H1 (cell line): ENCODE measurements at regions not wholly inside any gene's neighbourhood (a gene's known extent, or its start where the extent isn't known, plus 50 kb on each side); places are given as distances from the start of the nearest gene placed in this dataset.

Experiments
- BRCA1 ChIP-seq: IDR thresholded peaks from 2 replicates; pipeline ENCODE4 v1.6.1; 2012; ENCODE audit warnings: low read depth, low read length, improper control_type of control experiment
- FOSL1 ChIP-seq: IDR thresholded peaks from 2 replicates; pipeline ENCODE4 v1.6.1; 2011; ENCODE audit warnings: mild to moderate bottlenecking, low read depth, low read length, moderate library complexity; ENCODE audit not compliant: insufficient read depth
- JUN ChIP-seq: IDR thresholded peaks from 2 replicates; pipeline ENCODE4 v1.6.1; 2011; ENCODE audit warnings: low read depth, mild to moderate bottlenecking, improper control_type of control experiment, low read length
- JUND ChIP-seq: IDR thresholded peaks from 2 replicates; pipeline ENCODE4 v1.6.1; 2011; ENCODE audit warnings: mild to moderate bottlenecking, improper control_type of control experiment, low read length
- POLR2A ChIP-seq, 2 experiments: IDR thresholded peaks; 1 replicate in 1 of 2; 2 replicates in 1 of 2; pipeline ENCODE4 v1.6.1; 2011; ENCODE audit warnings: low read depth in 2 of 2, low read length in 2 of 2, mild to moderate bottlenecking in 2 of 2; ENCODE audit errors: control extremely low read depth in 1 of 2
- POLR2AphosphoS5 ChIP-seq: IDR thresholded peaks from 2 replicates; pipeline ENCODE4 v1.6.1; 2011; ENCODE audit warnings: low read depth, low read length
- SP1 ChIP-seq: IDR thresholded peaks from 2 replicates; pipeline ENCODE4 v1.6.1; 2011; ENCODE audit warnings: low read depth, low read length
- TAF1 ChIP-seq: IDR thresholded peaks from 2 replicates; pipeline ENCODE4 v1.6.1; 2011; ENCODE audit warnings: mild to moderate bottlenecking, low read depth, low read length
- YY1 ChIP-seq: IDR thresholded peaks from 2 replicates; pipeline ENCODE4 v1.6.1; 2011; ENCODE audit warnings: low read depth, mild to moderate bottlenecking, low read length
- TF ChIP-seq, protein P1 (sequence below), 3 experiments: IDR thresholded peaks; 1 replicate in 2 of 3; 2 replicates in 1 of 3; pipeline versions ENCODE4 v1.5.1 to v1.6.1; 2011; ENCODE audit warnings: low read length in 3 of 3, mild to moderate bottlenecking in 3 of 3, inconsistent platforms in 2 of 3, low read depth in 1 of 3, moderate library complexity in 1 of 3; ENCODE audit not compliant: insufficient read depth in 1 of 3; ENCODE audit errors: control extremely low read depth in 1 of 3

- TF ChIP-seq JUN (no peak), POLR2A (IDR thresholded peaks at IDR 0.05; ENCODE audit: control extremely low read depth in 1 of 2, low read depth in 2 of 2, low read length in 2 of 2) (no peak), FOSL1 (no peak), JUND (no peak), TAF1 (no peak), POLR2AphosphoS5 (no peak), SP1 (no peak), YY1 (no peak), BRCA1 (no peak)
- TF ChIP-seq, protein P1, sequence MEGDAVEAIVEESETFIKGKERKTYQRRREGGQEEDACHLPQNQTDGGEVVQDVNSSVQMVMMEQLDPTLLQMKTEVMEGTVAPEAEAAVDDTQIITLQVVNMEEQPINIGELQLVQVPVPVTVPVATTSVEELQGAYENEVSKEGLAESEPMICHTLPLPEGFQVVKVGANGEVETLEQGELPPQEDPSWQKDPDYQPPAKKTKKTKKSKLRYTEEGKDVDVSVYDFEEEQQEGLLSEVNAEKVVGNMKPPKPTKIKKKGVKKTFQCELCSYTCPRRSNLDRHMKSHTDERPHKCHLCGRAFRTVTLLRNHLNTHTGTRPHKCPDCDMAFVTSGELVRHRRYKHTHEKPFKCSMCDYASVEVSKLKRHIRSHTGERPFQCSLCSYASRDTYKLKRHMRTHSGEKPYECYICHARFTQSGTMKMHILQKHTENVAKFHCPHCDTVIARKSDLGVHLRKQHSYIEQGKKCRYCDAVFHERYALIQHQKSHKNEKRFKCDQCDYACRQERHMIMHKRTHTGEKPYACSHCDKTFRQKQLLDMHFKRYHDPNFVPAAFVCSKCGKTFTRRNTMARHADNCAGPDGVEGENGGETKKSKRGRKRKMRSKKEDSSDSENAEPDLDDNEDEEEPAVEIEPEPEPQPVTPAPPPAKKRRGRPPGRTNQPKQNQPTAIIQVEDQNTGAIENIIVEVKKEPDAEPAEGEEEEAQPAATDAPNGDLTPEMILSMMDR (IDR thresholded peaks at IDR 0.05; ENCODE audit: control extremely low read depth in 1 of 3, insufficient read depth in 1 of 3, low read depth in 1 of 3, low read length in 3 of 3), result no peak
Measured at GRCh38 chr22:48398181-48398905, 1429.3 kb downstream of the BRD1 start.
